Immature natural killer cell (primary cell): ENCODE measurements at regions not wholly inside any gene's neighbourhood (a gene's known extent, or its start where the extent isn't known, plus 50 kb on each side); places are given as distances from the start of the nearest gene placed in this dataset.
"Not testable (repeated sequence)": the region's sequence is repeated elsewhere in the genome, so short reads cannot be mapped to it uniquely, and the experiment has no call there.

Experiments
- DNase-seq, 3 donors: peaks; one replicate each; pipeline ENCODE4 v3.0.0; 2022; ENCODE audit warnings: mixed read lengths in 1 of 3
- H3K27ac Mint-ChIP-seq, 6 donors: one replicate each; pipeline ENCODE4 v1.8.0; 2020; ENCODE audit warnings: mixed read lengths in 6 of 6, mild to moderate bottlenecking in 5 of 6, inconsistent platforms in 4 of 6, moderate library complexity in 3 of 6
- H3K27me3 Mint-ChIP-seq, 3 donors: one replicate each; pipeline ENCODE4 v1.8.0; 2020 to 2021; ENCODE audit warnings: low read depth in 3 of 3, mild to moderate bottlenecking in 3 of 3, mixed read lengths in 3 of 3, moderate library complexity in 3 of 3, inconsistent platforms in 1 of 3
- H3K36me3 Mint-ChIP-seq, 3 donors: one replicate each; pipeline ENCODE4 v1.8.0; 2020; ENCODE audit warnings: mixed read lengths in 3 of 3, inconsistent platforms in 2 of 3, mild to moderate bottlenecking in 2 of 3
- H3K4me1 Mint-ChIP-seq, 2 donors: one replicate each; pipeline ENCODE4 v1.8.0; 2020; ENCODE audit warnings: inconsistent platforms in 2 of 2, mild to moderate bottlenecking in 2 of 2, mixed read lengths in 2 of 2, moderate library complexity in 1 of 2
- H3K4me3 Mint-ChIP-seq, 5 donors: one replicate each; pipeline ENCODE4 v1.8.0; 2020; ENCODE audit warnings: mild to moderate bottlenecking in 5 of 5, mixed read lengths in 5 of 5, inconsistent platforms in 3 of 5, moderate library complexity in 3 of 5
- H3K9me3 Mint-ChIP-seq, 6 donors: one replicate each; pipeline ENCODE4 v1.8.0; 2020; ENCODE audit warnings: mild to moderate bottlenecking in 6 of 6, mixed read lengths in 6 of 6, inconsistent platforms in 4 of 6, moderate library complexity in 3 of 6

- Mint-ChIP-seq H3K27me3 (peaks cover 0 to 2% (median 0%) of the 10 kb centered on the region in 3 donors), H3K9me3 (peaks cover 3 to 32% (median 11%) of the 10 kb centered on the region in 6 donors), H3K36me3 (no peaks in the 10 kb centered on the region), H3K4me1 (no peaks in the 10 kb centered on the region), H3K4me3 (no peak overlapping the region), H3K27ac (no peak overlapping the region)
- no peak for DNase-seq
Measured at GRCh38 chr4:160347197-160347596, 1244.3 kb downstream of the RAPGEF2 start.

GRCh38 chr4:160350944-160351343 lies 1248.1 kb downstream of the RAPGEF2 start:
- Mint-ChIP-seq H3K27ac (no peak overlapping the region), H3K4me3 (no peak overlapping the region), H3K9me3 (peaks cover 0 to 25% (median 3%) of the 10 kb centered on the region in 6 donors), H3K4me1 (no peaks in the 10 kb centered on the region), H3K27me3 (peaks cover 0 to 2% (median 0%) of the 10 kb centered on the region in 3 donors), H3K36me3 (no peaks in the 10 kb centered on the region)
- DNase-seq = no peak

- peaks cover 0 to 24% (median 6%) of the 10 kb centered on the region in 6 donors for H3K9me3 Mint-ChIP-seq
- no peak overlapping the region for H3K4me3 Mint-ChIP-seq
Measured at GRCh38 chr4:160352637-160353036, 1249.8 kb downstream of the RAPGEF2 start.

GRCh38 chr4:160353548-160353947 lies 1250.7 kb downstream of the RAPGEF2 start:
- peaks cover 0 to 2% (median 0%) of the 10 kb centered on the region in 3 donors for H3K27me3 Mint-ChIP-seq
- no peak overlapping the region for H3K4me3 Mint-ChIP-seq

More at GRCh38 chr4:160352637-160353036, 1249.8 kb downstream of the RAPGEF2 start:
- H3K27ac Mint-ChIP-seq = no peak overlapping the region
- no peaks in the 10 kb centered on the region for H3K36me3 Mint-ChIP-seq
- no peak for DNase-seq
- H3K4me1 Mint-ChIP-seq = no peaks in the 10 kb centered on the region
- peaks cover 0 to 2% (median 0%) of the 10 kb centered on the region in 3 donors for H3K27me3 Mint-ChIP-seq

GRCh38 chr4:160362478-160362877 lies 1259.6 kb downstream of the RAPGEF2 start:
- Mint-ChIP-seq H3K9me3 (peaks cover 0 to 40% (median 17%) of the 10 kb centered on the region in 6 donors), H3K36me3 (no peaks in the 10 kb centered on the region)

More at GRCh38 chr4:160353548-160353947, 1250.7 kb downstream of the RAPGEF2 start:
- H3K27ac Mint-ChIP-seq = no peak overlapping the region
- no peaks in the 10 kb centered on the region for H3K36me3 Mint-ChIP-seq
- H3K4me1 Mint-ChIP-seq = no peaks in the 10 kb centered on the region
- peaks cover 0 to 17% (median 4%) of the 10 kb centered on the region in 6 donors for H3K9me3 Mint-ChIP-seq
- no peak for DNase-seq

GRCh38 chr4:160364217-160364616 lies 1261.3 kb downstream of the RAPGEF2 start:
- no peak overlapping the region for H3K4me3 Mint-ChIP-seq
- peaks cover 0 to under 1% (median 0%) of the 10 kb centered on the region in 3 donors for H3K27me3 Mint-ChIP-seq
- H3K27ac Mint-ChIP-seq = no peak overlapping the region
- H3K4me1 Mint-ChIP-seq = no peaks in the 10 kb centered on the region
- H3K36me3 Mint-ChIP-seq = no peaks in the 10 kb centered on the region
- H3K9me3 Mint-ChIP-seq = peaks cover 5 to 33% (median 20%) of the 10 kb centered on the region in 6 donors
- no peak for DNase-seq

More at GRCh38 chr4:160362478-160362877, 1259.6 kb downstream of the RAPGEF2 start:
- Mint-ChIP-seq H3K27me3 (no peaks in the 10 kb centered on the region), H3K4me1 (no peaks in the 10 kb centered on the region), H3K27ac (no peak overlapping the region), H3K4me3 (no peak overlapping the region)
- no peak for DNase-seq

GRCh38 chr4:160364665-160365064 lies 1261.8 kb downstream of the RAPGEF2 start:
- not testable (repeated sequence) for H3K27ac Mint-ChIP-seq, H3K4me3 Mint-ChIP-seq, H3K27me3 Mint-ChIP-seq, DNase-seq, H3K36me3 Mint-ChIP-seq, H3K4me1 Mint-ChIP-seq
- H3K9me3 Mint-ChIP-seq = peaks cover 8 to 33% (median 22%) of the 10 kb centered on the region in 6 donors

GRCh38 chr4:160365383-160365782 lies 1262.5 kb downstream of the RAPGEF2 start:
- not testable (repeated sequence) for H3K4me1 Mint-ChIP-seq, H3K27ac Mint-ChIP-seq, H3K4me3 Mint-ChIP-seq, H3K36me3 Mint-ChIP-seq, DNase-seq, H3K27me3 Mint-ChIP-seq
- H3K9me3 Mint-ChIP-seq = peaks cover 9 to 39% (median 22%) of the 10 kb centered on the region in 6 donors

GRCh38 chr4:160370046-160370445 lies 1267.2 kb downstream of the RAPGEF2 start:
- DNase-seq = no peak
- Mint-ChIP-seq H3K4me3 (no peak overlapping the region), H3K27ac (no peak overlapping the region), H3K9me3 (peaks cover 5 to 25% (median 12%) of the 10 kb centered on the region in 6 donors), H3K4me1 (no peaks in the 10 kb centered on the region), H3K36me3 (no peaks in the 10 kb centered on the region), H3K27me3 (peaks cover 0 to 1% (median 0%) of the 10 kb centered on the region in 3 donors)

- peaks cover 0 to 1% (median 0%) of the 10 kb centered on the region in 3 donors for H3K27me3 Mint-ChIP-seq
- no peaks in the 10 kb centered on the region for H3K4me1 Mint-ChIP-seq
- no peak for DNase-seq
- no peak overlapping the region for H3K27ac Mint-ChIP-seq
- peaks cover 5 to 24% (median 11%) of the 10 kb centered on the region in 6 donors for H3K9me3 Mint-ChIP-seq
- no peaks in the 10 kb centered on the region for H3K36me3 Mint-ChIP-seq
- no peak overlapping the region for H3K4me3 Mint-ChIP-seq
Measured at GRCh38 chr4:160371446-160371845, 1268.6 kb downstream of the RAPGEF2 start.

GRCh38 chr4:160372390-160372789 lies 1269.5 kb downstream of the RAPGEF2 start:
- H3K36me3 Mint-ChIP-seq = no peaks in the 10 kb centered on the region
- DNase-seq = no peak
- H3K27ac Mint-ChIP-seq = no peak overlapping the region
- H3K9me3 Mint-ChIP-seq = peaks cover 5 to 24% (median 11%) of the 10 kb centered on the region in 6 donors
- peaks cover 0 to 1% (median 0%) of the 10 kb centered on the region in 3 donors for H3K27me3 Mint-ChIP-seq
- no peak overlapping the region for H3K4me3 Mint-ChIP-seq
- H3K4me1 Mint-ChIP-seq = no peaks in the 10 kb centered on the region

GRCh38 chr4:160373911-160374310 lies 1271.0 kb downstream of the RAPGEF2 start:
- Mint-ChIP-seq H3K27me3 (peaks cover 0 to 1% (median 0%) of the 10 kb centered on the region in 3 donors), H3K27ac (no peak overlapping the region), H3K4me3 (no peak overlapping the region), H3K4me1 (no peaks in the 10 kb centered on the region), H3K9me3 (peaks cover 5 to 27% (median 13%) of the 10 kb centered on the region in 6 donors), H3K36me3 (no peaks in the 10 kb centered on the region)
- no peak for DNase-seq

- peaks cover 2 to 16% (median 7%) of the 10 kb centered on the region in 6 donors for H3K9me3 Mint-ChIP-seq
- no peak overlapping the region for H3K27ac Mint-ChIP-seq
- H3K4me3 Mint-ChIP-seq = no peak overlapping the region
- no peak for DNase-seq
- H3K36me3 Mint-ChIP-seq = no peaks in the 10 kb centered on the region
- H3K27me3 Mint-ChIP-seq = no peaks in the 10 kb centered on the region
- H3K4me1 Mint-ChIP-seq = no peaks in the 10 kb centered on the region
Measured at GRCh38 chr4:160375772-160376452, 1273.0 kb downstream of the RAPGEF2 start.

- H3K36me3 Mint-ChIP-seq = peaks cover 0 to 3% (median 0%) of the 10 kb centered on the region in 3 donors
- H3K4me3 Mint-ChIP-seq = no peak overlapping the region
- H3K9me3 Mint-ChIP-seq = peaks cover 2 to 43% (median 24%) of the 10 kb centered on the region in 6 donors
- no peak for DNase-seq
- no peaks in the 10 kb centered on the region for H3K4me1 Mint-ChIP-seq
- H3K27ac Mint-ChIP-seq = no peak overlapping the region
- H3K27me3 Mint-ChIP-seq = peaks cover 0 to 1% (median 0%) of the 10 kb centered on the region in 3 donors
Measured at GRCh38 chr4:160386846-160387245, 1284.0 kb downstream of the RAPGEF2 start.
